Inflammatory macrophage (primary cell): ENCODE measurements at regions not wholly inside any gene's neighbourhood (a gene's known extent, or its start where the extent isn't known, plus 50 kb on each side); places are given as distances from the start of the nearest gene placed in this dataset.

Source experiments
- DNase-seq, 2 donors: peaks; one replicate each; pipeline ENCODE4 v3.0.0-alpha.2; 2020 to 2022

GRCh38 chr10:44786286-44786850 is 124.8 kb upstream of the TMEM72 start:
- no peak for DNase-seq

DNA sequence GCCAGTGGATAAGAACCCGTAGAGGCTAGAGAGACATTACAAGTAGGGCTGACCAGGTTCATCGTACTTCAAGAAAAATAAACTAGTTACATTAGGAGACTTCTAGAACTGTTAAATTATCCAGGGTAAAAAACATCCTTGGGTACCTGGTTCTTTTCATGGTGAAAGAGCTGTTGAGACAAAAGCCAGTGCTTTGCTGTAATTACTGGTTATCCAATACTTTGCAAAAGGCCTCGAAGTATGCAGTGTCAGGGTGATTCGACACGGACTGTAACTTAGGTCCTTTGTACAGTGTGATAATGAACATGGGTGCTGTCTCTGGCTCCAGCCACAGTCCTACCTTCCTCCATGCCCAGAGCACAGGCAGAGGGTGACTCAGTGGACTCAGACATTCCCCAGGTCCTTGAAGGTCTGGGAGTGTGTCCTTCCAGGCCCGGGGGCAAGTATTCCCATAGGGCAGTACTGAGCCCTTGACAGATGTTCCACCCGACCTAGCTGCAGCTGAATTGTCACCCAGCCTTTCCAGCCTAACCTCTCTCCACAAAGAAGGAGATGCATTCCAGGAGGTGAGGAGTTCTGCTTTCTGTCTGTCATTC is 123.6 kb upstream of the TMEM72 start:
- DNase-seq: no peak

DNA sequence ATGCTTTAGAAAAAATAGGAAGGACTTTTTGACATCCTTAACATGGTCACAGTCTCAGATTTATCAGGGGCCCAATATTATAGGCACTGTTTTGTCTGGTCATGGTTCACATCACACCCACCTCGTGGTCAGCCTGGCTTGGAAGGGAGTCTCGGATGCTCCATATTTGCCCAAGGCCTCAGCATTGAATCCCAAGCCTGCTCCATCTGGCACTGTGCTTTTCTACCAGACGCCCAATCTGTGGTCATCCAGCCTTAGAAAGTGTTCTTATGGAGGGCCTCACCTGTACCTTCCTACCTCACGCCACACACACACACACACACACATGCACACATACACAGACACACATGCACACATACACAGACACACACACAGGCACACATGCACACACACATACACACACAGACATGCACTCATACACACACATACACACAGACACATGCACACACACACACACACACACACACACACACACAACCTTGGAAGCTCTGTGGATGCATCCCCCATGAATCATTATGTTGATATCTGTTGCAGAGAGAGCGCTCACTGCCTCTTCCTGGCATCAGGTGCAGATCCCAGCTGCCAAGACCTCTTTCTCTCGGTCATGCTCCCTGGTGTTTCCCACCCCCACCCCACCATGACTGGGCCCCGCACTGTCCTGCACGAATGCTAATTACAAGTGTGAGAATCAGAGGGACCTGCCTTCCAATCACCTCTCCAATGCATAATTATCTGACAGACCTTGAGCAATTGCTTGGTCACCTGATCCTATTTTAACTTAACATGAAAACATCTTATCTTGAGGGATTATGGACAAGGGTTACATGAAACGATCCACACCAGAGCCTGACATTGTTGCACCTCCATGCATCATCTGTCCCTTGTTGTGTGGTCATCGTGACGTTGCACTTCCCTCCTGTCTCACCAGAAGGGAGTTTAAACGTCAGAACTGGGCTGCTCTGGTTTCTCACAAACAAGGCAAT is 122.7 kb upstream of the TMEM72 start:
- DNase-seq: no peak

GRCh38 chr10:44792119-44792775 is 118.9 kb upstream of the TMEM72 start:
- no peak for DNase-seq

DNA sequence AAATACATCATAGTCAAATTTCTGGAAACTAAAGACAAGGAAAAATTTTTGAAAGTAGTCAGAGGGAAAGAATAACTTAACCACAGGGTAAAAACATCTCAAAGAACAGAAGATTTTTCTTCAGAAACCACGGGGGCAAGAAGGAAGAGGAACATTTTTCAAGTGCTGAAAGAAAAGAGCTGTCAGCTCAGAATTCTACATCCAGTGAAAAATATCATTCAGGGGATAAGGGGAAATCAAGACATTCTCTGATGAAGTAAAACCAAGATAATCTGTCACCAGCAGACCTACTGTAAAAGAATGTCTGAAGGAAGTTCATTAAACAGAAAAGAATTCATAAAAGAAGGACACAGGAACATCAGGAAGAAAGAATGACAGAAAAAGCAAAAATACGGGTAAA is 111.2 kb upstream of the TMEM72 start:
- DNase-seq: no peak

- DNase-seq: no peak
These were observed 109.5 kb upstream of the TMEM72 start for GRCh38 chr10:44801383-44802327.

GRCh38 chr10:44803862-44804261 is 107.3 kb upstream of the TMEM72 start:
- DNase-seq: no peak

DNA sequence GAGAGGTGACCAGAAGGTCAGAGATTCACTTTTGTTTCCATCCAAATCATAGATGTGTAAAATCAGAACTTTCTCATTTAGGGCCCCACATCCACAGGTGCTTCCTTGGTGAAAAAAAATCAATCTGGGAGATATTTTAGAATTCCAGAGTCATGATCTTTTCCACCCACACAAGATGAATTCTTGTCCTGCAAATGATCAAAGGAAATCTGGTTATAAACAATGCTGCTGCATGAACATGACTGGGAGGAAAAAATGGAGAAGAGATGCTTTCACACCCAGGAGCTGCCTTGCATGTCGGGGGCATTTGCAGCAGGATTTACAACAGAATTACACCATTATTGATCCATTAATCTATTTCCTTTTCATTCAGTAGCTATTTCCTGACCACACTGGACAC is 106.5 kb upstream of the TMEM72 start:
- DNase-seq: no peak

- DNase-seq: no peak
These were observed 105.5 kb upstream of the TMEM72 start for GRCh38 chr10:44805466-44806210.

- no peak for DNase-seq
These were observed 104.2 kb upstream of the TMEM72 start for GRCh38 chr10:44806950-44807349.

- DNase-seq: no peak
These were observed 103.7 kb upstream of the TMEM72 start for GRCh38 chr10:44807451-44807850.

- no peak for DNase-seq
These were observed 101.5 kb upstream of the TMEM72 start for GRCh38 chr10:44809647-44810046.

DNA sequence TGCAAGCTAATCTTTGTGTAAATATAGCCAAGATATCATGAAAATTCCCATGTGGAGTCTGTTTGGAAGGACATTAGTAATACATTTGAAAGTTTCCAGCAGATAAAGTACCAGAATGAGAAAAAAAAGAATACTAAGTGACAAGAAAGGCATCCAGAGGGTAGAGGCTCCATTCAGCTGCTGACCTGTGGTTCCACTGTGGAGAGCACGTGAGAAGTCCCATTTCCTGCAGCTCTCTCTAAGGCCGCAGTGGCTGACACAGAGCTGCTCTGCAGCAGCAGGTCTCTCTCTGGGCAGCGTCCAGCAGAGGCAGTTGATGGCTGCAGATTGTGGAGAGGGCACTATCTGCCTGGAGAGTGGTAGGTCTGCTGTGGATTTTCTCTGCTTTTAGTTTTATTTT is 100.1 kb upstream of the TMEM72 start:
- no peak for DNase-seq

DNA sequence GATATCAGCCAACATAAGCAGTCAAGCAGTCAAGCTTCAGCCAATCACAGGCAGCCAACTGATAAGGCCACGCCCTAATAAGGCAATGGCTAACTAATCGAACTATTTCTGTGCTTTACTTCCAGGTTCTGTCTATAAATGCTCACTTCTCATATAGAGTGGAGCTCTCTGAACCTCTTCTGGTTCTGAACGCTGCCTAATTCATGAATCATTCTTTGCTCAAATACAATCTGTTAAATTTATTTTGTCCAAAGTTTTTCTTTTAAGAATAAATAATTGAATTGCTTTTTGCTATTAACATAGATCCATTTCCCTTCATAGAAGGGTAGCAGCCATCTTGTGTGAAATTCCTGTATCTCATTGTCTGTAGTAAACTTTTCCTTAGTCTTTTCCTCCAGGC is 97.9 kb upstream of the TMEM72 start:
- no peak for DNase-seq

DNA sequence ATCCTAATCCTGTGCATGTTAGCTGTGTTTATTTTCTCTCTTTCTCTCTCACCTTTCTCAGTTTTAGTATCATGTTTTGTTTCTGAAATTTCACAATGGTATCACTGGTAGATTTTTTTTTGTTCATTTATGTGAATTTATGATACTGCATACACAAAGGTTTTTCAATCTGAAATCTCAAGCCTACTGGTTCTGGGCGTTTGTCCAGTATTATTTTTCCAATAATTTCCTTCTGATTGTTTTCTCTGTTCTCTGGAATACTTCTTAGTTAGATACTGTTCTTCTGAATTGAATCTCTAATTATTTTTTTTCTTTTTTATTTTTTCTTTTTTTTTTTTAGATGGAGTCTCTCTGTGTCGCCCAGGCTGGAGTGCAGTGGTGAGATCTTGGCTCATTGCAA is 96.2 kb upstream of the TMEM72 start:
- no peak for DNase-seq

DNA sequence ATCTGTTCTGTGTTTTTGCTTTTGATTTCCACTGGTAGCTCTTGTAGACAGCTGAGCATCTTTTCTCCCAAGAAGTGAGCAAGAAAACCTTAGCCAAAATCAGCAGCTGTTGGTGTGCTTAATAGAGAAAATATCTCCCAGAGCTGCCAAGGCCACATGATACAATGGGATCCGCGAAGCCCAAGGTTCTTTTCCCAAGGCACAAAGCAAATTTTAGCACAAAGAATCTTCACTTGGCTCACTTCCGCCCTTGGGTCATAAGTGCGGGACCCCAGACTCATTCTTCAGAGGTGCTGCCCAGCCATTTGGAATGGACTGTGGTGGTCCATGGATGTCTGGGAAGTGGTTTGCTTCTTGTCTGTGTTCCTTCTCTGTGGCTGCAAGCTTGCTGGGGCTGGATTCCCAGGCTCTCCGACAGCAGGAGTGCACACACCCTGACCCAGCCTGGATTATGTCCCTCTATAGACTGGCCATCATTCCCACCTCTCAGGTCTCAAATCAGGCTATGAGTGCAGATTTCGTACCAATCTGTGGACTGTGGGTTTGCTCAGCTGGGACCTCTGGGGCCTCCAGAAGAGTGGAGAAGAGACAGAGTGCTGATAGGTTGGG is 93.0 kb upstream of the TMEM72 start:
- no peak for DNase-seq

DNA sequence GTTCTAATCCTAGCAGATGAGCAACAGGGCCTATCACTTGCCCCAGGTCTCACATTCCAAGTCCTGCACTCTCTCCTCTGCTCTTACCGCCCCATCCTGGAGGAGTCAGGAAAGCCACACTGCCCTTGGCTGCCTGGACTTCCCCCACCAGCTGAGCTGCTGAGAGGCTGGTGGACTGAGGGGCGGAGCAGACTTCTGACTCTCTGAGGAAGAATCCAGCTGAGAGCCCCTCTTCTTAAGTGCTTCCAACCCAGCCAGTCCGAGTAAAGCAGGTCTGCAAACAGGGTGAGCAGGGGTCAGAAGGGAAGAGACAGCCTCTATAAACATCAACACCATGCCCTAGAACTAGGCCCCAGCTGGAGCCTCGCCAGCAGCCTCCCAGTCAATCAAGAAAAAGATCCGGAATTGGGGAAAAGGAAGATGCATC is 92.4 kb upstream of the TMEM72 start:
- DNase-seq: no peak

- no peak for DNase-seq
These were observed 91.0 kb upstream of the TMEM72 start for GRCh38 chr10:44820094-44820493.

DNA sequence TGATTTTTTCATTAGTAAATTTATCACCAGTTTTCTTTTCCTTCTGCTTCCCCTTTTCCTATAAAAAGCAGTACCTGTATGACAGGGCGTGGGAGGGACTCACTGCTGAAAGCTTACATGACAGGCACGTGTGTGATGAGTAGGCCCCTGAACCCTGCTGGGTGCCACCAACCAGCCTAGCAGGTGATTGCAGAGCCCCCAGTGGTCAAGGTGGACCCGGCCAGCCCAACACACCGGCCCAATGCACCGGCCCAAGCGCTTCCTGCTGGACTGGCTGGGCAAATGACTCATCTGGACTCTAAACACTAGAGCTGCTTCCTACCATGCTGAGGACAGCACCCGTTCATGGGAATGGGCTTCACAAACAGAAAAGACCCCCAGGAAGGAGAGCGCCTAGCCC is 89.8 kb upstream of the TMEM72 start:
- peak in 1 of 2 donors; percentile 62 for DNase-seq

DNA sequence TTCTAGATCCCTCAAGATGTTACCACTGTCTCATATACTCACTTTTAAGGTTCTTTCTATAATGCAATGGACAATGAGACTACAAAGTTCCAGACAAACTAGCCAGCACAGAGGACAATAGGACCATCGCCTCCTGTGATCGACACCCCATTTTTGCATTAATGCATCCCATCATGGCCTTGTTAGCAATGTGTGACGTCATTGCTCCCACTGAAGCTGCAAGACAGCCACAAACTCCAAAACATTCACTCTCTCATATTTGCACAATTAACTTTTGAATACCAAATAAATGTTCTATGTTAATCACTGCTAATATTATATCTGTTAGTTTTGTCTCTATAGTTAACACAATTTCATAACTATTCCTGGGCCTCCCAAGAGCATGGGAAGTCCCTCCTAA is 88.8 kb upstream of the TMEM72 start:
- DNase-seq: no peak

- no peak for DNase-seq
These were observed 88.2 kb upstream of the TMEM72 start for GRCh38 chr10:44822966-44823365.
